ENCODE measurements at regions not wholly inside any gene's neighbourhood (a gene's known extent, or its start where the extent isn't known, plus 50 kb on each side); places are given as distances from the start of the nearest gene placed in this dataset.

DNA sequence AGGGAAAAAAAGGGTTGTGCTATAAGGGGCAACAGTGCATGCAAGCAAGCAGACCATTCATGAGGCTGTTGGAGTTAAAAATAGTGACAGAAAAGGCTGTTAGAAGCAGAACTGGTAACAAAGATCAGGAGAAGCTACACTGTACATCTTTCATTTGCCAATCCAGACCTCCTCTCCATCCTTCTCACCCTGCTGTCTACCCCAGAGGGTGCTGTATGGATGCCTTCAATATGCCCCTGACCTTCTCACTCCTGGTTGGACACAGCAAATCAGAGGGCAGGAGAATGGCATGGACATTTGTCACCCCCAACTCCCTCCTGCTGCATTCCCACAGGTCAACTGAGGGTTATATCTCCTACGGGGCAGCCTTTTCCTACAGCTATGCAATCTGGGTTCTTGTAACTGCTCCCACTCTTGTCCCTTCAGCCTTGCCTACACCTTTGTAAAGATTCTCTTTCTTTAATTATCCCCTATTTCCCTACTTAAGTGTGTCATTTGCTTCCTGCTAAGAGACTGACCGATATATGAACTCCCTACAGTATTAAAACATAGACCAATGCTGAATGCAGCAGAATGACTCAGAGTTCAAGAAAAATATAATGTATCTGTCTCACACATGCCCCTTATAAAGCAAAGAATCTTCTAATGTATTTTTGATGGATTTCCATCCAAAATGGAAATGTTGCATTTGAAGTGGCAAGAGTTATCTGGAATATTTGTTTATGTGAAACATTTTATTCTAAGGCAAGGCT is 169.2 kb upstream of the NCKAP5 start:
- Histone ChIP-seq H3K27me3 (no peaks in the 10 kb centered on the region), H3K4me3 (no peak overlapping the region), H3K9me3 (no peaks in the 10 kb centered on the region), H3K27ac (no peak overlapping the region), H3K36me3 (replicated peaks in 1 of 2; ENCODE audit: insufficient read depth in 1 of 2, low read depth in 2 of 2) (no peaks in the 10 kb centered on the region), H3K4me1 (no peaks in the 10 kb centered on the region)
- TF ChIP-seq POLR2A (IDR thresholded peaks at IDR 0.05): no peak
- TF ChIP-seq, protein P1, sequence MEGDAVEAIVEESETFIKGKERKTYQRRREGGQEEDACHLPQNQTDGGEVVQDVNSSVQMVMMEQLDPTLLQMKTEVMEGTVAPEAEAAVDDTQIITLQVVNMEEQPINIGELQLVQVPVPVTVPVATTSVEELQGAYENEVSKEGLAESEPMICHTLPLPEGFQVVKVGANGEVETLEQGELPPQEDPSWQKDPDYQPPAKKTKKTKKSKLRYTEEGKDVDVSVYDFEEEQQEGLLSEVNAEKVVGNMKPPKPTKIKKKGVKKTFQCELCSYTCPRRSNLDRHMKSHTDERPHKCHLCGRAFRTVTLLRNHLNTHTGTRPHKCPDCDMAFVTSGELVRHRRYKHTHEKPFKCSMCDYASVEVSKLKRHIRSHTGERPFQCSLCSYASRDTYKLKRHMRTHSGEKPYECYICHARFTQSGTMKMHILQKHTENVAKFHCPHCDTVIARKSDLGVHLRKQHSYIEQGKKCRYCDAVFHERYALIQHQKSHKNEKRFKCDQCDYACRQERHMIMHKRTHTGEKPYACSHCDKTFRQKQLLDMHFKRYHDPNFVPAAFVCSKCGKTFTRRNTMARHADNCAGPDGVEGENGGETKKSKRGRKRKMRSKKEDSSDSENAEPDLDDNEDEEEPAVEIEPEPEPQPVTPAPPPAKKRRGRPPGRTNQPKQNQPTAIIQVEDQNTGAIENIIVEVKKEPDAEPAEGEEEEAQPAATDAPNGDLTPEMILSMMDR (IDR thresholded peaks at IDR 0.05): no peak
- DNase-seq (no peak), ATAC-seq (no peak)
- intact Hi-C loops (cut with DNase I): no loop called here
- 51 to 64% methylated on average over 2 of the region's 2 CpGs for WGBS, 2 donors

DNA sequence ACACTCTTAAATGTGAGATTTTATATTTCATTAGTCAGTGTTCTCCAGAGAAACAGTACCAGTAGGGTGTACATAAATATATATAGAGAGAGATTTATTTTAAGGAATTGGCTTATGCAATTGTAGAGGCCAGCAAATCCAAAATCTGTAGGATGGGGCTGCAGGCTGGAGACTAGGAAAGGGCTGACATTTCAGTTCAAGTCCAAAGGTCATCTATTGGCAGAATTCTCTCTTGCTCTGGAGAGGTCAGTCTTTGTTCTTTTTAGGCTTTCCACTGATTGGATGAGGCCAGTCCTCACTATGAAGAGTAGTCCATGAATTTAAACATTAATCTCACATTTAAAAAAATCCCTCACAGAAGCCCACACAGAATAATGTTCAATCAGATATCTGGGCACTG is 170.8 kb upstream of the NCKAP5 start:
- Histone ChIP-seq H3K4me1 (no peaks in the 10 kb centered on the region), H3K27me3 (no peaks in the 10 kb centered on the region), H3K9me3 (peaks cover 0 to 3% (median 0%) of the 10 kb centered on the region in 3 donors), H3K36me3 (replicated peaks in 1 of 2; ENCODE audit: insufficient read depth in 1 of 2, low read depth in 2 of 2) (no peaks in the 10 kb centered on the region), H3K4me3 (no peak overlapping the region), H3K27ac (no peak overlapping the region)
- intact Hi-C loops (cut with DNase I): no loop called here
- DNase-seq (no peak), ATAC-seq (no peak)
- TF ChIP-seq POLR2A (IDR thresholded peaks at IDR 0.05): no peak
- TF ChIP-seq, protein P1 (IDR thresholded peaks at IDR 0.05): no peak

DNA sequence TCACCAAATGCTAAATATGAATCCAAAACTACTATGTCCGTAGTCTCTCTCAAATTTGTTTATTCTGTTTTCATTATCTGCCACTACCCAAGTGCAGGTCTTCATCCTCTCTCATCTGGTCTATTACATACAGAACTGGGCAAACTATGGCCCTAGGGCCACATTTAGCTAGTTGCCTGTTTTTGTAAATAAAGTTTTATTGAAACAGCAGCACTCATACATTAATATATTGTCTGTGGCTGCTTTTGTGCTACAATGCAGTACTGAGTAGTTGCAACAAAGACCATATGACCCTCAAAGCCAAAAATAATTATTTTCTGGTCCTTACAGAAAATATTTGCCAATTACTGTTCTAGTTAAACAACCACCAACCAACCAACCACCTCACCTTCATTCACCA is 172.2 kb upstream of the NCKAP5 start:
- Histone ChIP-seq H3K4me1 (no peaks in the 10 kb centered on the region), H3K9me3 (peaks cover 0 to 3% (median 0%) of the 10 kb centered on the region in 3 donors), H3K36me3 (replicated peaks in 1 of 2; ENCODE audit: insufficient read depth in 1 of 2, low read depth in 2 of 2) (no peaks in the 10 kb centered on the region), H3K27me3 (no peaks in the 10 kb centered on the region), H3K27ac (no peak overlapping the region), H3K4me3 (no peak overlapping the region)
- 63 to 71% methylated on average over 1 of the region's 1 CpG for WGBS, 2 donors
- intact Hi-C loops (cut with DNase I): no loop called here
- TF ChIP-seq, protein P1 (IDR thresholded peaks at IDR 0.05): no peak
- TF ChIP-seq POLR2A (IDR thresholded peaks at IDR 0.05): no peak
- ATAC-seq: no peak
- DNase-seq: no peak

DNA sequence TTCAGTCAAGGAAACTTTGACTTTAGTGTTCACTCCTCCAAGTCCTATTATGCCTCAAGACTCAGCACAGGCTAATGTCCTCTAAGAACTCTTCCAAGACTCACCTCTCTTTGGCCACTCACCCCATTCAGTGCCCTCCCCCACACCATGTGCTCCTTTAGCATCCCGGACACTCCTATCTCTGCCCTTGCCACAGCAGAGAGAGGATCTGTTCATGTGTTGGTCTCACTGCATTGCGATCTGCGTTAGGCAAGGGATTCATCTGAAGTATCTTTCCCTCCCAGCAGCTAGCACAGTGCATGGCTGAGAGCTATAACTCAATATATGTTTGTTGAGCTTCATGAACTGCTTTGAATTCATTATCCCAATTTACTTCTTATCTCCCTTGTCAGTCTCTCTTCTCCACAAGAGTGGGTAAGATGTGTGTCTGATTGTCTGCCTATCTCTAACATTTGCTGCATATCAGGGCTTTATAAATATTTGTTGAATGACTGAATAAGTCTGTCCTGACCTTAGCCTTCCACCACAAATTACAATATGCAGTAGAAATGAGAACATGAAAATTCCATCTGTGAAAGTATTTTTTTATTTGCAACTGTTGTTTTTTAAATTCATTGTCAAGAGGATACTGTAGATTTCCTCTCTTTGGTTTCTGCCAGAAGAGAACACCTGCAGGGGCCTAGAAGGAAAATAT is 179.9 kb upstream of the NCKAP5 start:
- DNase-seq (no peak), ATAC-seq (no peak)
- no peaks in the 10 kb centered on the region for H3K27me3 ChIP-seq
- H3K27ac ChIP-seq: no peak overlapping the region
- H3K4me1 ChIP-seq: no peaks in the 10 kb centered on the region
- H3K9me3 ChIP-seq: no peaks in the 10 kb centered on the region
- WGBS, 2 donors: 27 to 28% methylated on average over 3 of the region's 3 CpGs
- intact Hi-C loops (cut with DNase I): no loop called here
- no peaks in the 10 kb centered on the region for H3K36me3 ChIP-seq (replicated peaks in 1 of 2; ENCODE audit: insufficient read depth in 1 of 2, low read depth in 2 of 2)
- TF ChIP-seq, protein P1 (IDR thresholded peaks at IDR 0.05): no peak
- no peak for TF ChIP-seq POLR2A (IDR thresholded peaks at IDR 0.05)
- H3K4me3 ChIP-seq: no peak overlapping the region
